IMR-90 (cell line): ENCODE measurements at regions not wholly inside any gene's neighbourhood (a gene's known extent, or its start where the extent isn't known, plus 50 kb on each side); places are given as distances from the start of the nearest gene placed in this dataset.

Source experiments
- ATAC-seq: fragments of 200-7000 bp; cut with Tn5 transposase; 2 replicates; pipeline ENCODE4 v1.9.1; 2020; ENCODE audit warnings: low read depth, mild to moderate bottlenecking, moderate library complexity
- BruUV-seq: library from RNA; stranded (reverse); fragments of 400-500 nt; replicated peaks from 2 replicates; lab custom pipeline; 2021; lab: Mats Ljungman, UMichigan
- CTCF ChIA-PET: fragments of 300-600 bp; formaldehyde crosslinking; extraction: SDS; loops from one replicate; lab custom pipeline; 2021; ENCODE audit warnings: antibody characterized with exemption; lab: Yijun Ruan, JAX
- POLR2A ChIA-PET: fragments of 300-600 bp; sonication (Branson Sonifier 250); formaldehyde crosslinking; loops from one replicate; lab custom pipeline; 2022; ENCODE audit warnings: antibody characterized with exemption; ENCODE audit not compliant: unreplicated experiment; lab: Charles Lee
- DNase-seq: peaks from one replicate; pipeline ENCODE4 v3.0.0; 2013
- H2AFZ ChIP-seq: replicated peaks from 2 replicates; pipeline ENCODE3; 2013; ENCODE audit warnings: low read length, mild to moderate bottlenecking; ENCODE audit not compliant: poor library complexity
- H2AK5ac ChIP-seq: 2 replicates; pipeline ENCODE4 v1.6.1; 2013; ENCODE audit warnings: low read depth, low read length, inconsistent platforms
- H2AK9ac ChIP-seq: replicated peaks from 2 replicates; pipeline ENCODE3; 2013; ENCODE audit warnings: mild to moderate bottlenecking, low read depth, low read length, moderate library complexity; ENCODE audit not compliant: poor library complexity
- H2BK120ac ChIP-seq: 2 replicates; pipeline ENCODE4 v1.6.1; 2013; ENCODE audit warnings: low read depth, low read length, inconsistent platforms
- H2BK15ac ChIP-seq: 3 replicates; pipeline ENCODE4 v1.6.1; 2013; ENCODE audit warnings: low read depth, low read length, inconsistent platforms
- H2BK20ac ChIP-seq: 2 replicates; pipeline ENCODE4 v1.6.1; 2013; ENCODE audit warnings: low read depth, mild to moderate bottlenecking, inconsistent platforms, low read length, moderate library complexity
- H2BK5ac ChIP-seq: 2 replicates; pipeline ENCODE4 v1.6.1; 2013; ENCODE audit warnings: mild to moderate bottlenecking, low read depth, low read length, inconsistent platforms; ENCODE audit not compliant: poor library complexity, severe bottlenecking
- H3K14ac ChIP-seq: replicated peaks from 2 replicates; pipeline ENCODE4 v1.6.1; 2013; ENCODE audit warnings: low read depth, low read length, inconsistent platforms
- H3K18ac ChIP-seq: 2 replicates; pipeline ENCODE4 v1.6.1; 2013; ENCODE audit warnings: low read depth, low read length, control low read depth
- H3K23ac ChIP-seq: 2 replicates; pipeline ENCODE4 v1.6.1; 2013; ENCODE audit warnings: low read depth, low read length, inconsistent platforms
- H3K27ac ChIP-seq: 2 replicates; pipeline ENCODE4 v1.5.1; 2013; ENCODE audit warnings: mild to moderate bottlenecking, control low read depth, low read length; ENCODE audit not compliant: insufficient read depth
- H3K27me3 ChIP-seq: 2 replicates; pipeline ENCODE4 v1.6.1; 2013; ENCODE audit warnings: low read length; ENCODE audit not compliant: control insufficient read depth, insufficient read depth
- H3K36me3 ChIP-seq: 2 replicates; pipeline ENCODE4 v1.6.1; 2013; ENCODE audit warnings: low read length, mixed read lengths; ENCODE audit not compliant: control insufficient read depth, insufficient read depth
- H3K4ac ChIP-seq: 2 replicates; pipeline ENCODE4 v1.6.1; 2013; ENCODE audit warnings: low read depth, low read length, inconsistent platforms
- H3K4me1 ChIP-seq: 2 replicates; pipeline ENCODE4 v1.6.1; 2013; ENCODE audit warnings: low read length, mixed read lengths; ENCODE audit not compliant: control insufficient read depth, insufficient read depth
- H3K4me2 ChIP-seq: 2 replicates; pipeline ENCODE4 v1.6.1; 2013; ENCODE audit warnings: low read depth, mild to moderate bottlenecking, control low read depth, low read length, moderate library complexity
- H3K4me3 ChIP-seq: 2 replicates; pipeline ENCODE4 v1.5.1; 2013; ENCODE audit warnings: low read depth, mild to moderate bottlenecking, control low read depth, low read length, moderate library complexity; ENCODE audit not compliant: insufficient read depth
- H3K56ac ChIP-seq: 2 replicates; pipeline ENCODE4 v1.6.1; 2013; ENCODE audit warnings: low read length, inconsistent platforms; ENCODE audit not compliant: insufficient read depth; ENCODE audit errors: extremely low read depth
- H3K79me1 ChIP-seq, 2 experiments: 2 replicates each; pipeline ENCODE4 v1.6.1; 2013; ENCODE audit warnings: low read length in 2 of 2, inconsistent platforms in 1 of 2, low read depth in 1 of 2
- H3K9ac ChIP-seq: 2 replicates; pipeline ENCODE4 v1.6.1; 2013; ENCODE audit warnings: low read depth, low read length, control low read depth
- H3K9me1 ChIP-seq: 2 replicates; pipeline ENCODE4 v1.6.1; 2013; ENCODE audit warnings: low read length, inconsistent platforms; ENCODE audit not compliant: insufficient read depth
- H3K9me3 ChIP-seq: 2 replicates; pipeline ENCODE4 v1.6.1; 2013; ENCODE audit warnings: low read length; ENCODE audit not compliant: control insufficient read depth, insufficient read depth
- H4K20me1 ChIP-seq: 2 replicates; pipeline ENCODE4 v1.6.1; 2013; ENCODE audit warnings: low read length, inconsistent platforms; ENCODE audit not compliant: insufficient read depth
- H4K5ac ChIP-seq: 2 replicates; pipeline ENCODE4 v1.6.1; 2013; ENCODE audit warnings: mild to moderate bottlenecking, low read depth, low read length, control low read depth
- H4K8ac ChIP-seq, 2 experiments: 2 replicates each; pipeline ENCODE4 v1.6.1; 2013; ENCODE audit warnings: low read depth in 2 of 2, low read length in 2 of 2, control low read depth in 1 of 2, inconsistent platforms in 1 of 2
- H4K91ac ChIP-seq: 2 replicates; pipeline ENCODE4 v1.6.1; 2013; ENCODE audit warnings: low read depth, low read length, inconsistent platforms; ENCODE audit not compliant: insufficient read depth
- BHLHE40 ChIP-seq: fragments of 150-350 bp; IDR thresholded peaks from 2 replicates; pipeline ENCODE4 v1.6.1; 2016; ENCODE audit warnings: mild to moderate bottlenecking, low read depth, low read length
- CEBPB ChIP-seq: IDR thresholded peaks from 2 replicates; pipeline ENCODE4 v1.6.1; 2012; ENCODE audit warnings: low read depth, low read length, improper control_type of control experiment
- CHD1 ChIP-seq: IDR thresholded peaks from 2 replicates; pipeline ENCODE4 v1.6.1; 2012; ENCODE audit warnings: low read depth, low read length, improper control_type of control experiment
- FOS ChIP-seq: fragments of 150-350 bp; IDR thresholded peaks from 2 replicates; pipeline ENCODE4 v1.6.1; 2016; ENCODE audit warnings: low read depth, low read length
- MAFK ChIP-seq: IDR thresholded peaks from 2 replicates; pipeline ENCODE4 v1.6.1; 2012; ENCODE audit warnings: low read depth, low read length, improper control_type of control experiment
- MAZ ChIP-seq: IDR thresholded peaks from 2 replicates; pipeline ENCODE4 v1.6.1; 2012; ENCODE audit warnings: low read depth, mild to moderate bottlenecking, low read length, improper control_type of control experiment, moderate library complexity, borderline replicate concordance
- MXI1 ChIP-seq: IDR thresholded peaks from 2 replicates; pipeline ENCODE4 v1.6.1; 2012; ENCODE audit warnings: low read depth, mild to moderate bottlenecking, low read length, moderate library complexity, borderline replicate concordance
- NFE2L2 ChIP-seq: fragments of 150-350 bp; IDR thresholded peaks from 2 replicates; pipeline ENCODE4 v1.6.1; 2016; ENCODE audit warnings: low read depth, mild to moderate bottlenecking, low read length
- POLR2A ChIP-seq: IDR thresholded peaks from 2 replicates; pipeline ENCODE4 v1.6.1; 2012; ENCODE audit warnings: mild to moderate bottlenecking, low read depth, low read length
- RAD21 ChIP-seq: IDR thresholded peaks from 2 replicates; pipeline ENCODE4 v1.6.1; 2012; ENCODE audit warnings: low read length, improper control_type of control experiment
- RCOR1 ChIP-seq: IDR thresholded peaks from 2 replicates; pipeline ENCODE4 v1.6.1; 2012; ENCODE audit warnings: mild to moderate bottlenecking, low read length, improper control_type of control experiment; ENCODE audit not compliant: insufficient replicate concordance
- RFX5 ChIP-seq: IDR thresholded peaks from 2 replicates; pipeline ENCODE4 v1.8.0; 2012; ENCODE audit warnings: low read depth, mild to moderate bottlenecking, low read length, moderate library complexity
- SMC3 ChIP-seq: fragments of 150-350 bp; IDR thresholded peaks from 2 replicates; pipeline ENCODE4 v1.6.1; 2016; ENCODE audit warnings: low read depth, mild to moderate bottlenecking, antibody characterized with exemption, low read length, moderate library complexity
- WGBS, 2 experiments: methylation state at CpG; one replicate each; pipeline versions ENCODE4 v1.1.5 to v1.1.7; 2013; ENCODE audit warnings: missing lambda C conversion rate in 2 of 2; ENCODE audit not compliant: insufficient read length in 1 of 2; ENCODE audit errors: extremely low coverage in 2 of 2; 5-methylcytosine and 5-hydroxymethylcytosine counted together
- dilution Hi-C: fragments of 300-500 bp; cut with HindIII; formaldehyde crosslinking; loops from one replicate; pipeline ENCODE4 v1.14.3; 2018; ENCODE audit warnings: low sequenced_read_pairs; ENCODE audit not compliant: unreplicated experiment
- in situ Hi-C: fragments of 300-500 bp; cut with MboI; formaldehyde crosslinking; loops from 3 replicates; pipeline ENCODE4 v1.14.3; 2019; ENCODE audit warnings: low sequenced_read_pairs, inconsistent platforms, mixed read lengths
- intact Hi-C: fragments of 100-400 bp; cut with micrococcal nuclease; formaldehyde crosslinking; loops from 2 replicates; pipeline ENCODE4 v1.10.0; 2022
- TF ChIP-seq, protein P1 (sequence below): conservative IDR thresholded peaks from 2 replicates; pipeline ENCODE4 v1.5.1; 2012; ENCODE audit warnings: mild to moderate bottlenecking, low read depth, low read length, improper control_type of control experiment
- TF ChIP-seq, protein P2 (sequence below): fragments of 150-350 bp; IDR thresholded peaks from 2 replicates; pipeline ENCODE4 v1.6.1; 2017; ENCODE audit warnings: mild to moderate bottlenecking, antibody characterized with exemption, low read length, low read depth
- TF ChIP-seq, protein P3 (sequence below): fragments of 150-350 bp; IDR thresholded peaks from 2 replicates; pipeline ENCODE4 v1.6.1; 2016; ENCODE audit warnings: low read depth, mild to moderate bottlenecking, low read length, moderate library complexity, borderline replicate concordance

DNA sequence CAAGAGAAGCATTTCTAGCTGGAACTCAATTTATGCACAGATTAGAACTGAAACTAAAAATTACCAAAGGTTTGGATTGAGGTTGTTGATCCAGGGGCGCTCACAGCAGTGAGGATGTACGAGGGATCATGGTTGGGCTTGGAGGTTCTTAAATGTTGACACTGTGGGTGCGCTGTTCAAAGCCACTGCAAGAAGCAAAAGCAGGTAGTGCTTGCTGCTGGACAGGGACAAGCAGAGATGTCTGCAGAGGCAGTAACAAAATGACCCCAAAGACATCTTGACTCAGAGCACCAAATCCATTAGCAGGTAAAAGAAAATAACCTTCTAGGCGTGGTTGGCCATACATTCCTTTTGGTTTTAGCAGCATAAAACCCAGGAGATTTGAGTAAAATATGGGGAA, 468.4 kb downstream of the ZSWIM6 start:
- no peak for ATAC-seq
- Histone ChIP-seq H4K20me1 (no peaks in the 10 kb centered on the region), H3K79me1 (no peaks in the 10 kb centered on the region), H3K56ac (no peak overlapping the region), H3K27ac (no peak overlapping the region), H3K4ac (no peak overlapping the region), H3K23ac (no peak overlapping the region), H3K4me3 (no peak overlapping the region), H4K8ac (no peak overlapping the region), H3K9me1 (no peaks in the 10 kb centered on the region; the same call in 1 of the 2 replicates), H2AFZ (no peak overlapping the region), H3K9me3 (no peaks in the 10 kb centered on the region), H3K27me3 (no peaks in the 10 kb centered on the region; the same call in 1 of the 2 replicates), H2BK20ac (no peak overlapping the region), H3K9ac (no peak overlapping the region), H3K4me2 (no peak overlapping the region), H3K18ac (no peak overlapping the region), H3K4me1 (no peaks in the 10 kb centered on the region), H2BK15ac (no peak overlapping the region), H4K5ac (no peak overlapping the region), H2BK120ac (no peak overlapping the region), H2AK9ac (no peak overlapping the region), H2AK5ac (no peak overlapping the region), H2BK5ac (no peak overlapping the region), H4K91ac (no peak overlapping the region), H3K36me3 (no peaks in the 10 kb centered on the region), H3K14ac (no peak overlapping the region)
- ChIA-PET POLR2A (no interaction called here), CTCF (no interaction called here)
- intact Hi-C loops (no loop called here), dilution Hi-C loops (no loop called here), in situ Hi-C loops (loop anchor here (25.0 kb wide), 1 partner anchor 463 kb away; the partner anchor contains the start of gene ZSWIM6)
- DNase-seq, result no peak
- WGBS, 2 experiments, result no CpG with 5 or more reads among the region's 4 CpGs
- TF ChIP-seq POLR2A, result no peak
- TF ChIP-seq, protein P1, sequence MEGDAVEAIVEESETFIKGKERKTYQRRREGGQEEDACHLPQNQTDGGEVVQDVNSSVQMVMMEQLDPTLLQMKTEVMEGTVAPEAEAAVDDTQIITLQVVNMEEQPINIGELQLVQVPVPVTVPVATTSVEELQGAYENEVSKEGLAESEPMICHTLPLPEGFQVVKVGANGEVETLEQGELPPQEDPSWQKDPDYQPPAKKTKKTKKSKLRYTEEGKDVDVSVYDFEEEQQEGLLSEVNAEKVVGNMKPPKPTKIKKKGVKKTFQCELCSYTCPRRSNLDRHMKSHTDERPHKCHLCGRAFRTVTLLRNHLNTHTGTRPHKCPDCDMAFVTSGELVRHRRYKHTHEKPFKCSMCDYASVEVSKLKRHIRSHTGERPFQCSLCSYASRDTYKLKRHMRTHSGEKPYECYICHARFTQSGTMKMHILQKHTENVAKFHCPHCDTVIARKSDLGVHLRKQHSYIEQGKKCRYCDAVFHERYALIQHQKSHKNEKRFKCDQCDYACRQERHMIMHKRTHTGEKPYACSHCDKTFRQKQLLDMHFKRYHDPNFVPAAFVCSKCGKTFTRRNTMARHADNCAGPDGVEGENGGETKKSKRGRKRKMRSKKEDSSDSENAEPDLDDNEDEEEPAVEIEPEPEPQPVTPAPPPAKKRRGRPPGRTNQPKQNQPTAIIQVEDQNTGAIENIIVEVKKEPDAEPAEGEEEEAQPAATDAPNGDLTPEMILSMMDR, result no peak
- TF ChIP-seq RAD21, result no peak
- no peak for TF ChIP-seq MAFK
- no peak for TF ChIP-seq CHD1
- no peak for TF ChIP-seq FOS
- TF ChIP-seq BHLHE40, result no peak
- no peak for TF ChIP-seq MAZ
- TF ChIP-seq MXI1, result no peak
- no peak for TF ChIP-seq RFX5
- TF ChIP-seq, protein P2, sequence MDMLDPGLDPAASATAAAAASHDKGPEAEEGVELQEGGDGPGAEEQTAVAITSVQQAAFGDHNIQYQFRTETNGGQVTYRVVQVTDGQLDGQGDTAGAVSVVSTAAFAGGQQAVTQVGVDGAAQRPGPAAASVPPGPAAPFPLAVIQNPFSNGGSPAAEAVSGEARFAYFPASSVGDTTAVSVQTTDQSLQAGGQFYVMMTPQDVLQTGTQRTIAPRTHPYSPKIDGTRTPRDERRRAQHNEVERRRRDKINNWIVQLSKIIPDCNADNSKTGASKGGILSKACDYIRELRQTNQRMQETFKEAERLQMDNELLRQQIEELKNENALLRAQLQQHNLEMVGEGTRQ, result no peak
- TF ChIP-seq, protein P3, sequence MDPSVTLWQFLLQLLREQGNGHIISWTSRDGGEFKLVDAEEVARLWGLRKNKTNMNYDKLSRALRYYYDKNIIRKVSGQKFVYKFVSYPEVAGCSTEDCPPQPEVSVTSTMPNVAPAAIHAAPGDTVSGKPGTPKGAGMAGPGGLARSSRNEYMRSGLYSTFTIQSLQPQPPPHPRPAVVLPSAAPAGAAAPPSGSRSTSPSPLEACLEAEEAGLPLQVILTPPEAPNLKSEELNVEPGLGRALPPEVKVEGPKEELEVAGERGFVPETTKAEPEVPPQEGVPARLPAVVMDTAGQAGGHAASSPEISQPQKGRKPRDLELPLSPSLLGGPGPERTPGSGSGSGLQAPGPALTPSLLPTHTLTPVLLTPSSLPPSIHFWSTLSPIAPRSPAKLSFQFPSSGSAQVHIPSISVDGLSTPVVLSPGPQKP, result no peak
- TF ChIP-seq RCOR1, result no peak
- TF ChIP-seq SMC3, result no peak
- no peak for TF ChIP-seq CEBPB
- TF ChIP-seq NFE2L2, result no peak
- no TSS peak for BruUV-seq
